ENCODE measurements at regions not wholly inside any gene's neighbourhood (a gene's known extent, or its start where the extent isn't known, plus 50 kb on each side); places are given as distances from the start of the nearest gene placed in this dataset.

DNA sequence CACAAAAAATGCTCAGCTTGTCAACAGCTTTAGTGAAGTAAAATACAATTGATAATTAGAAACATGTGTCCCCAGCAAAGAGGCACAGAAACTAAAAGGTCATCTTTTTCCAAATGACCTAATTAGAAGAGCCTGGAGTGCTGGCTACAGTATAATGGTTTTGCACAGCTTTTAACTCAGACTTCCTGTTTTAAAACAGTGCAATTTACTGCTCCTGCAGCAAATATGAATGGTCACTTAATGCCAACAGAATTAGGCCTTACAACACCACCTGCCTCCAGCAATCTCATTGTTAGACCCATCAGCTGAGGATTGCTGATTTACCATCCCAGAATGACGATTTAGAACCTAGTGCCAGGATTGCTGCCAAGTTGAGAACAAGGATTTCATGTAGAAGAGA lies 239.3 kb downstream of the CETN3 start:
- in situ Hi-C loops (cut with HindIII; ENCODE audit: low sequenced_read_pairs): no loop called here
- TF ChIP-seq, protein P1, sequence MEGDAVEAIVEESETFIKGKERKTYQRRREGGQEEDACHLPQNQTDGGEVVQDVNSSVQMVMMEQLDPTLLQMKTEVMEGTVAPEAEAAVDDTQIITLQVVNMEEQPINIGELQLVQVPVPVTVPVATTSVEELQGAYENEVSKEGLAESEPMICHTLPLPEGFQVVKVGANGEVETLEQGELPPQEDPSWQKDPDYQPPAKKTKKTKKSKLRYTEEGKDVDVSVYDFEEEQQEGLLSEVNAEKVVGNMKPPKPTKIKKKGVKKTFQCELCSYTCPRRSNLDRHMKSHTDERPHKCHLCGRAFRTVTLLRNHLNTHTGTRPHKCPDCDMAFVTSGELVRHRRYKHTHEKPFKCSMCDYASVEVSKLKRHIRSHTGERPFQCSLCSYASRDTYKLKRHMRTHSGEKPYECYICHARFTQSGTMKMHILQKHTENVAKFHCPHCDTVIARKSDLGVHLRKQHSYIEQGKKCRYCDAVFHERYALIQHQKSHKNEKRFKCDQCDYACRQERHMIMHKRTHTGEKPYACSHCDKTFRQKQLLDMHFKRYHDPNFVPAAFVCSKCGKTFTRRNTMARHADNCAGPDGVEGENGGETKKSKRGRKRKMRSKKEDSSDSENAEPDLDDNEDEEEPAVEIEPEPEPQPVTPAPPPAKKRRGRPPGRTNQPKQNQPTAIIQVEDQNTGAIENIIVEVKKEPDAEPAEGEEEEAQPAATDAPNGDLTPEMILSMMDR (IDR thresholded peaks at IDR 0.05; ENCODE audit: low read depth, low read length): no peak
- no peak overlapping the region for H3K4me3 ChIP-seq (ENCODE audit: low read depth, low read length)
- no peak for DNase-seq (ENCODE audit: low read depth, low spot score)

- TF ChIP-seq, protein P1 (IDR thresholded peaks at IDR 0.05; ENCODE audit: low read depth, low read length): no peak
- in situ Hi-C loops (cut with HindIII; ENCODE audit: low sequenced_read_pairs): no loop called here
- no peak for DNase-seq (ENCODE audit: low read depth, low spot score)
- no peak overlapping the region for H3K4me3 ChIP-seq (ENCODE audit: low read depth, low read length)
Measured at GRCh38 chr5:90169078-90169477, 240.5 kb downstream of the CETN3 start.

DNA sequence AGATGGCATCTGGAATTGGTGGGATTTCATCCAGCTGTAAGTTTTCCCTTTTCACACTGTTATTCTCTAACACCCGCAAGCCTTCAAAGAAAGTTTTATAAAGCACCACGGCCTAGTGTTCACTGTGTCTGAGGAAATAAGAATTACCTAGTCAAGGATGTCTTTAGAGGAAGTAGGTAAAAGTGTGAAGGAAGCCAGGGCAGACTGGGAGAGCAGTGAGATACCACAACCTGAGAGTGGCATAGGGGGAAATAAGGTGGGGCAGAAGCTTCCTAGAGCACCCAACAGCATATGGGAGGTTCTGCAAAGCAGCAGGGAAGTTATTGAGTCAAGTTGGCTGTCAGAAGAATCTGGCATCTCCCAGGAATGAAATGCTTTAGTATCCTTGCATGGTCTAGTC lies 241.2 kb downstream of the CETN3 start:
- DNase-seq (ENCODE audit: low read depth, low spot score): no peak
- TF ChIP-seq, protein P1 (IDR thresholded peaks at IDR 0.05; ENCODE audit: low read depth, low read length): no peak
- no peak overlapping the region for H3K4me3 ChIP-seq (ENCODE audit: low read depth, low read length)
- in situ Hi-C loops (cut with HindIII; ENCODE audit: low sequenced_read_pairs): no loop called here

GRCh38 chr5:90166816-90167215 lies 242.7 kb downstream of the CETN3 start:
- in situ Hi-C loops (cut with HindIII; ENCODE audit: low sequenced_read_pairs): no loop called here

GRCh38 chr5:90162324-90162723 lies 247.2 kb downstream of the CETN3 start:
- no peak overlapping the region for H3K4me3 ChIP-seq (ENCODE audit: low read depth, low read length)
- in situ Hi-C loops (cut with HindIII; ENCODE audit: low sequenced_read_pairs): no loop called here
- no peak for DNase-seq (ENCODE audit: low read depth, low spot score)
- TF ChIP-seq, protein P1 (IDR thresholded peaks at IDR 0.05; ENCODE audit: low read depth, low read length): no peak

More at GRCh38 chr5:90166816-90167215, 242.7 kb downstream of the CETN3 start:
- TF ChIP-seq, protein P1 (IDR thresholded peaks at IDR 0.05; ENCODE audit: low read depth, low read length): no peak
- H3K4me3 ChIP-seq (ENCODE audit: low read depth, low read length): no peak overlapping the region
- no peak for DNase-seq (ENCODE audit: low read depth, low spot score)

GRCh38 chr5:90161414-90161813 lies 248.1 kb downstream of the CETN3 start:
- DNase-seq (ENCODE audit: low read depth, low spot score): peak; percentile 35
- no peak overlapping the region for H3K4me3 ChIP-seq (ENCODE audit: low read depth, low read length)
- in situ Hi-C loops (cut with HindIII; ENCODE audit: low sequenced_read_pairs): no loop called here
- TF ChIP-seq, protein P1 (IDR thresholded peaks at IDR 0.05; ENCODE audit: low read depth, low read length): peak; percentile 45

DNA sequence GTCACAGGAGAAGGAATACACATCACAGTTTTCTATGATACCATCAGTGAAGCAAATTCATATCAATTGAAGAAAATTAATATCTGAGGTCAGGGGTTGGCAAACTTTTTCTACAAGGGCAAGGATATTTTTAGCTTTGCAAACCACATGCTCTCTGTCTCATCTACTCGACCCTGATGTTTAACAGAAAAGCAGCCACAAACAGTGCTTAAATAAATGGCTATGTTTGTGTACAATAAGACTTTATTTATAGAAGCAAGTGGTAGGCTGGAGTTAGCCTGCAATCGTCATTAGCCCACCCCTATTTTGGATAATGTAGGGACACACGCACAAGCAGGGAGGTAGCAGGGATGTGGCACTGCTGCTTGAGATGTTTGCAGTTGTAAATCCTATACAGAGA lies 251.4 kb downstream of the CETN3 start:
- TF ChIP-seq, protein P1 (IDR thresholded peaks at IDR 0.05; ENCODE audit: low read depth, low read length): no peak
- in situ Hi-C loops (cut with HindIII; ENCODE audit: low sequenced_read_pairs): no loop called here
- H3K4me3 ChIP-seq (ENCODE audit: low read depth, low read length): no peak overlapping the region
- DNase-seq (ENCODE audit: low read depth, low spot score): no peak
